PC-3 (cell line): ENCODE measurements at regions not wholly inside any gene's neighbourhood (a gene's known extent, or its start where the extent isn't known, plus 50 kb on each side); places are given as distances from the start of the nearest gene placed in this dataset.

ENCODE experiments used
- ATAC-seq: fragments of 200-7000 bp; cut with Tn5 transposase; 2 replicates; pipeline ENCODE4 v1.9.1; 2020; ENCODE audit warnings: mild to moderate bottlenecking, moderate library complexity
- BruUV-seq: library from RNA; stranded (reverse); fragments of 400-500 nt; replicated peaks from 2 replicates; lab custom pipeline; 2021; lab: Mats Ljungman, UMichigan
- CTCF ChIA-PET: fragments of 300-600 bp; sonication (Branson Sonifier 250); formaldehyde crosslinking; loops from one replicate; lab custom pipeline; 2022; ENCODE audit warnings: antibody characterized with exemption; lab: Charles Lee
- POLR2A ChIA-PET: fragments of 300-600 bp; sonication (Branson Sonifier 250); formaldehyde crosslinking; loops from one replicate; lab custom pipeline; 2022; ENCODE audit warnings: antibody characterized with exemption; ENCODE audit not compliant: unreplicated experiment; lab: Charles Lee
- DNase-seq: peaks from one replicate; pipeline ENCODE4 v3.0.0-alpha.2; 2015
- H2AFZ ChIP-seq: fragments of 300-600 bp; sonication (generic); 2 replicates; pipeline ENCODE4 v1.6.0; 2016; ENCODE audit warnings: antibody characterized with exemption, low read length
- H3F3A ChIP-seq: fragments of 300-600 bp; sonication (generic); one replicate; pipeline ENCODE4 v1.6.0; 2017; ENCODE audit warnings: antibody characterized with exemption, low read length, control low read depth, mild to moderate bottlenecking; ENCODE audit not compliant: unreplicated experiment
- H3K27ac ChIP-seq: fragments of 300-600 bp; sonication (generic); 2 replicates; pipeline ENCODE4 v1.5.1; 2016; ENCODE audit warnings: mild to moderate bottlenecking, low read length
- H3K27me3 ChIP-seq: fragments of 300-600 bp; sonication (generic); 2 replicates; pipeline ENCODE4 v1.6.1; 2016; ENCODE audit warnings: low read length, mixed read lengths
- H3K36me3 ChIP-seq: fragments of 300-600 bp; sonication (generic); 2 replicates; pipeline ENCODE4 v1.6.1; 2016; ENCODE audit warnings: low read depth, mixed run types, low read length, mixed read lengths
- H3K4me1 ChIP-seq: fragments of 300-600 bp; sonication (generic); 2 replicates; pipeline ENCODE4 v1.5.1; 2016; ENCODE audit warnings: low read length; ENCODE audit not compliant: insufficient read depth
- H3K4me2 ChIP-seq: fragments of 300-600 bp; sonication (generic); 2 replicates; pipeline ENCODE4 v1.6.0; 2016; ENCODE audit warnings: low read length
- H3K4me3 ChIP-seq: fragments of 300-600 bp; sonication (generic); 2 replicates; pipeline ENCODE4 v1.5.1; 2016; ENCODE audit warnings: mild to moderate bottlenecking, low read length, mixed read lengths
- H3K79me2 ChIP-seq: fragments of 300-600 bp; sonication (generic); 2 replicates; pipeline ENCODE4 v1.6.1; 2017; ENCODE audit warnings: low read length, mixed read lengths
- H3K9ac ChIP-seq: fragments of 300-600 bp; sonication (generic); 2 replicates; pipeline ENCODE4 v1.6.0; 2016; ENCODE audit warnings: mild to moderate bottlenecking, low read length
- H3K9me2 ChIP-seq: fragments of 300-600 bp; sonication (generic); replicated peaks from 2 replicates; pipeline ENCODE4 v1.6.1; 2016; ENCODE audit warnings: mixed run types, low read length, mixed read lengths
- H3K9me3 ChIP-seq: fragments of 300-600 bp; sonication (generic); 2 replicates; pipeline ENCODE4 v1.6.1; 2016; ENCODE audit warnings: low read length, mixed read lengths
- H4K20me1 ChIP-seq: fragments of 300-600 bp; sonication (generic); 2 replicates; pipeline ENCODE4 v1.6.1; 2016; ENCODE audit warnings: low read length, mixed read lengths
- CTCF ChIP-seq: fragments of 300-600 bp; sonication (generic); conservative IDR thresholded peaks from 2 replicates; pipeline ENCODE4 v1.5.1; 2017; ENCODE audit warnings: antibody characterized with exemption, low read depth, mild to moderate bottlenecking, low read length
- EZH2 ChIP-seq: fragments of 300-600 bp; sonication (generic); IDR thresholded peaks from one replicate; pipeline ENCODE4 v1.6.1; 2017; ENCODE audit warnings: antibody characterized with exemption, mild to moderate bottlenecking, low read length; ENCODE audit not compliant: unreplicated experiment
- EZH2phosphoT487 ChIP-seq: fragments of 300-600 bp; sonication (generic); IDR thresholded peaks from 2 replicates; pipeline ENCODE4 v1.6.1; 2018; ENCODE audit warnings: mild to moderate bottlenecking, antibody characterized with exemption, low read length, borderline replicate concordance
- intact Hi-C: fragments of 100-400 bp; cut with micrococcal nuclease; formaldehyde crosslinking; loops from 2 replicates; pipeline ENCODE4 v1.9.0; 2023

- Histone ChIP-seq H3K9ac (no peak overlapping the region), H3K79me2 (no peaks in the 10 kb centered on the region), H3F3A (no peaks in the 10 kb centered on the region), H3K27me3 (no peaks in the 10 kb centered on the region), H3K36me3 (no peaks in the 10 kb centered on the region), H3K9me3 (no peaks in the 10 kb centered on the region), H2AFZ (no peak overlapping the region), H3K27ac (no peak overlapping the region), H3K4me1 (peaks cover 4% of the 10 kb centered on the region; the same call in 1 of the 2 replicates), H4K20me1 (no peaks in the 10 kb centered on the region), H3K4me2 (no peak overlapping the region), H3K9me2 (no peaks in the 10 kb centered on the region), H3K4me3 (no peak overlapping the region)
- intact Hi-C loops = no loop called here
- no TSS peak for BruUV-seq
- ChIA-PET CTCF (no interaction called here), POLR2A (no interaction called here)
- ATAC-seq = no peak
- DNase-seq = no peak
- no peak for TF ChIP-seq EZH2
- TF ChIP-seq EZH2phosphoT487 = no peak
Observed at GRCh38 chr2:238567996-238568395, 141.3 kb downstream of the ASB1 start.

- no peak overlapping the region for H3K27ac ChIP-seq
Observed at GRCh38 chr2:238568455-238569440, 142.0 kb downstream of the ASB1 start.

More at GRCh38 chr2:238568455-238569440, 142.0 kb downstream of the ASB1 start:
- Histone ChIP-seq H3K4me3 (no peak overlapping the region), H4K20me1 (no peaks in the 10 kb centered on the region), H2AFZ (no peak overlapping the region), H3K9ac (no peak overlapping the region), H3K4me1 (peaks cover 4% of the 10 kb centered on the region; the same call in 1 of the 2 replicates), H3K4me2 (no peak overlapping the region), H3K79me2 (no peaks in the 10 kb centered on the region), H3K9me2 (no peaks in the 10 kb centered on the region), H3K27me3 (no peaks in the 10 kb centered on the region), H3K9me3 (no peaks in the 10 kb centered on the region), H3F3A (no peaks in the 10 kb centered on the region), H3K36me3 (no peaks in the 10 kb centered on the region)
- ChIA-PET POLR2A (no interaction called here), CTCF (no interaction called here)
- BruUV-seq = no TSS peak
- DNase-seq = no peak
- intact Hi-C loops = no loop called here
- TF ChIP-seq EZH2phosphoT487 (no peak), CTCF (no peak), EZH2 (no peak)
- ATAC-seq = no peak
